ENCODE measurements at regions not wholly inside any gene's neighbourhood (a gene's known extent, or its start where the extent isn't known, plus 50 kb on each side); places are given as distances from the start of the nearest gene placed in this dataset.

DNA sequence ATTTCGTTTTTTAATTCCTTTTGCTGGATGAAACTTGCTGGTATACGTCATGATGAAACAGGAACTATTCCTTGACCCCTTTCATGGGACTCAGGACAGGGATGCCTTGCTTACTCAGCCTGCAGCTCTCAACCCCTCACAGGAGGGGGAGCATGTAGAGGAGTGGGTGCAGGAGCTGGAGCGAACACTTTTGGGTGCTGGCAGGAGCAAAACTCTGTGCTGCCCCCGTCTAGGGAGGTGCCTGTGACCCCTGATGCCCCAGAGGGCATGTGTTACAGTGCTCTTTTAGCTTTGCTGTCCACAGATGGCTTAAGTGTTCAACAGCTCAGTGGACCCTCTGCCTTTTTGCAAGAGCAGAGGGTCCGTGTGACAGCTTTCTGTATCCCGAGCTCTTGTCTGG is 56.8 kb upstream of the TEX13C start:
- TF ChIP-seq, protein P1, sequence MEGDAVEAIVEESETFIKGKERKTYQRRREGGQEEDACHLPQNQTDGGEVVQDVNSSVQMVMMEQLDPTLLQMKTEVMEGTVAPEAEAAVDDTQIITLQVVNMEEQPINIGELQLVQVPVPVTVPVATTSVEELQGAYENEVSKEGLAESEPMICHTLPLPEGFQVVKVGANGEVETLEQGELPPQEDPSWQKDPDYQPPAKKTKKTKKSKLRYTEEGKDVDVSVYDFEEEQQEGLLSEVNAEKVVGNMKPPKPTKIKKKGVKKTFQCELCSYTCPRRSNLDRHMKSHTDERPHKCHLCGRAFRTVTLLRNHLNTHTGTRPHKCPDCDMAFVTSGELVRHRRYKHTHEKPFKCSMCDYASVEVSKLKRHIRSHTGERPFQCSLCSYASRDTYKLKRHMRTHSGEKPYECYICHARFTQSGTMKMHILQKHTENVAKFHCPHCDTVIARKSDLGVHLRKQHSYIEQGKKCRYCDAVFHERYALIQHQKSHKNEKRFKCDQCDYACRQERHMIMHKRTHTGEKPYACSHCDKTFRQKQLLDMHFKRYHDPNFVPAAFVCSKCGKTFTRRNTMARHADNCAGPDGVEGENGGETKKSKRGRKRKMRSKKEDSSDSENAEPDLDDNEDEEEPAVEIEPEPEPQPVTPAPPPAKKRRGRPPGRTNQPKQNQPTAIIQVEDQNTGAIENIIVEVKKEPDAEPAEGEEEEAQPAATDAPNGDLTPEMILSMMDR (conservative IDR thresholded peaks at IDR 0.05 in 1 of 2, IDR thresholded peaks at IDR 0.05 in 1 of 2; ENCODE audit: extremely low read depth in 1 of 2, insufficient read depth in 1 of 2, low read depth in 1 of 2, low read length in 2 of 2): no peak
- no peak for TF ChIP-seq EZH2 (IDR thresholded peaks at IDR 0.05; ENCODE audit: borderline replicate concordance, low read length)

All from mammary epithelial cell (primary cell).